IMR-90 (cell line): ENCODE measurements at regions not wholly inside any gene's neighbourhood (a gene's known extent, or its start where the extent isn't known, plus 50 kb on each side); places are given as distances from the start of the nearest gene placed in this dataset.

ENCODE experiments used
- ATAC-seq: fragments of 200-7000 bp; cut with Tn5 transposase; 2 replicates; pipeline ENCODE4 v1.9.1; 2020; ENCODE audit warnings: low read depth, mild to moderate bottlenecking, moderate library complexity
- BruUV-seq: library from RNA; stranded (reverse); fragments of 400-500 nt; replicated peaks from 2 replicates; lab custom pipeline; 2021; lab: Mats Ljungman, UMichigan
- CTCF ChIA-PET: fragments of 300-600 bp; formaldehyde crosslinking; extraction: SDS; loops from one replicate; lab custom pipeline; 2021; ENCODE audit warnings: antibody characterized with exemption; lab: Yijun Ruan, JAX
- POLR2A ChIA-PET: fragments of 300-600 bp; sonication (Branson Sonifier 250); formaldehyde crosslinking; loops from one replicate; lab custom pipeline; 2022; ENCODE audit warnings: antibody characterized with exemption; ENCODE audit not compliant: unreplicated experiment; lab: Charles Lee
- DNase-seq: peaks from one replicate; pipeline ENCODE4 v3.0.0; 2013
- H2AFZ ChIP-seq: replicated peaks from 2 replicates; pipeline ENCODE3; 2013; ENCODE audit warnings: low read length, mild to moderate bottlenecking; ENCODE audit not compliant: poor library complexity
- H2AK5ac ChIP-seq: 2 replicates; pipeline ENCODE4 v1.6.1; 2013; ENCODE audit warnings: low read depth, low read length, inconsistent platforms
- H2AK9ac ChIP-seq: replicated peaks from 2 replicates; pipeline ENCODE3; 2013; ENCODE audit warnings: mild to moderate bottlenecking, low read depth, low read length, moderate library complexity; ENCODE audit not compliant: poor library complexity
- H2BK120ac ChIP-seq: 2 replicates; pipeline ENCODE4 v1.6.1; 2013; ENCODE audit warnings: low read depth, low read length, inconsistent platforms
- H2BK15ac ChIP-seq: 3 replicates; pipeline ENCODE4 v1.6.1; 2013; ENCODE audit warnings: low read depth, low read length, inconsistent platforms
- H2BK20ac ChIP-seq: 2 replicates; pipeline ENCODE4 v1.6.1; 2013; ENCODE audit warnings: low read depth, mild to moderate bottlenecking, inconsistent platforms, low read length, moderate library complexity
- H2BK5ac ChIP-seq: 2 replicates; pipeline ENCODE4 v1.6.1; 2013; ENCODE audit warnings: mild to moderate bottlenecking, low read depth, low read length, inconsistent platforms; ENCODE audit not compliant: poor library complexity, severe bottlenecking
- H3K14ac ChIP-seq: replicated peaks from 2 replicates; pipeline ENCODE4 v1.6.1; 2013; ENCODE audit warnings: low read depth, low read length, inconsistent platforms
- H3K18ac ChIP-seq: 2 replicates; pipeline ENCODE4 v1.6.1; 2013; ENCODE audit warnings: low read depth, low read length, control low read depth
- H3K23ac ChIP-seq: 2 replicates; pipeline ENCODE4 v1.6.1; 2013; ENCODE audit warnings: low read depth, low read length, inconsistent platforms
- H3K27ac ChIP-seq: 2 replicates; pipeline ENCODE4 v1.5.1; 2013; ENCODE audit warnings: mild to moderate bottlenecking, control low read depth, low read length; ENCODE audit not compliant: insufficient read depth
- H3K27me3 ChIP-seq: 2 replicates; pipeline ENCODE4 v1.6.1; 2013; ENCODE audit warnings: low read length; ENCODE audit not compliant: control insufficient read depth, insufficient read depth
- H3K36me3 ChIP-seq: 2 replicates; pipeline ENCODE4 v1.6.1; 2013; ENCODE audit warnings: low read length, mixed read lengths; ENCODE audit not compliant: control insufficient read depth, insufficient read depth
- H3K4ac ChIP-seq: 2 replicates; pipeline ENCODE4 v1.6.1; 2013; ENCODE audit warnings: low read depth, low read length, inconsistent platforms
- H3K4me1 ChIP-seq: 2 replicates; pipeline ENCODE4 v1.6.1; 2013; ENCODE audit warnings: low read length, mixed read lengths; ENCODE audit not compliant: control insufficient read depth, insufficient read depth
- H3K4me2 ChIP-seq: 2 replicates; pipeline ENCODE4 v1.6.1; 2013; ENCODE audit warnings: low read depth, mild to moderate bottlenecking, control low read depth, low read length, moderate library complexity
- H3K4me3 ChIP-seq: 2 replicates; pipeline ENCODE4 v1.5.1; 2013; ENCODE audit warnings: low read depth, mild to moderate bottlenecking, control low read depth, low read length, moderate library complexity; ENCODE audit not compliant: insufficient read depth
- H3K56ac ChIP-seq: 2 replicates; pipeline ENCODE4 v1.6.1; 2013; ENCODE audit warnings: low read length, inconsistent platforms; ENCODE audit not compliant: insufficient read depth; ENCODE audit errors: extremely low read depth
- H3K79me1 ChIP-seq, 2 experiments: 2 replicates each; pipeline ENCODE4 v1.6.1; 2013; ENCODE audit warnings: low read length in 2 of 2, inconsistent platforms in 1 of 2, low read depth in 1 of 2
- H3K9ac ChIP-seq: 2 replicates; pipeline ENCODE4 v1.6.1; 2013; ENCODE audit warnings: low read depth, low read length, control low read depth
- H3K9me1 ChIP-seq: 2 replicates; pipeline ENCODE4 v1.6.1; 2013; ENCODE audit warnings: low read length, inconsistent platforms; ENCODE audit not compliant: insufficient read depth
- H3K9me3 ChIP-seq: 2 replicates; pipeline ENCODE4 v1.6.1; 2013; ENCODE audit warnings: low read length; ENCODE audit not compliant: control insufficient read depth, insufficient read depth
- H4K20me1 ChIP-seq: 2 replicates; pipeline ENCODE4 v1.6.1; 2013; ENCODE audit warnings: low read length, inconsistent platforms; ENCODE audit not compliant: insufficient read depth
- H4K5ac ChIP-seq: 2 replicates; pipeline ENCODE4 v1.6.1; 2013; ENCODE audit warnings: mild to moderate bottlenecking, low read depth, low read length, control low read depth
- H4K8ac ChIP-seq, 2 experiments: 2 replicates each; pipeline ENCODE4 v1.6.1; 2013; ENCODE audit warnings: low read depth in 2 of 2, low read length in 2 of 2, control low read depth in 1 of 2, inconsistent platforms in 1 of 2
- H4K91ac ChIP-seq: 2 replicates; pipeline ENCODE4 v1.6.1; 2013; ENCODE audit warnings: low read depth, low read length, inconsistent platforms; ENCODE audit not compliant: insufficient read depth
- BHLHE40 ChIP-seq: fragments of 150-350 bp; IDR thresholded peaks from 2 replicates; pipeline ENCODE4 v1.6.1; 2016; ENCODE audit warnings: mild to moderate bottlenecking, low read depth, low read length
- CEBPB ChIP-seq: IDR thresholded peaks from 2 replicates; pipeline ENCODE4 v1.6.1; 2012; ENCODE audit warnings: low read depth, low read length, improper control_type of control experiment
- CHD1 ChIP-seq: IDR thresholded peaks from 2 replicates; pipeline ENCODE4 v1.6.1; 2012; ENCODE audit warnings: low read depth, low read length, improper control_type of control experiment
- FOS ChIP-seq: fragments of 150-350 bp; IDR thresholded peaks from 2 replicates; pipeline ENCODE4 v1.6.1; 2016; ENCODE audit warnings: low read depth, low read length
- MAFK ChIP-seq: IDR thresholded peaks from 2 replicates; pipeline ENCODE4 v1.6.1; 2012; ENCODE audit warnings: low read depth, low read length, improper control_type of control experiment
- MAZ ChIP-seq: IDR thresholded peaks from 2 replicates; pipeline ENCODE4 v1.6.1; 2012; ENCODE audit warnings: low read depth, mild to moderate bottlenecking, low read length, improper control_type of control experiment, moderate library complexity, borderline replicate concordance
- MXI1 ChIP-seq: IDR thresholded peaks from 2 replicates; pipeline ENCODE4 v1.6.1; 2012; ENCODE audit warnings: low read depth, mild to moderate bottlenecking, low read length, moderate library complexity, borderline replicate concordance
- NFE2L2 ChIP-seq: fragments of 150-350 bp; IDR thresholded peaks from 2 replicates; pipeline ENCODE4 v1.6.1; 2016; ENCODE audit warnings: low read depth, mild to moderate bottlenecking, low read length
- POLR2A ChIP-seq: IDR thresholded peaks from 2 replicates; pipeline ENCODE4 v1.6.1; 2012; ENCODE audit warnings: mild to moderate bottlenecking, low read depth, low read length
- RAD21 ChIP-seq: IDR thresholded peaks from 2 replicates; pipeline ENCODE4 v1.6.1; 2012; ENCODE audit warnings: low read length, improper control_type of control experiment
- RCOR1 ChIP-seq: IDR thresholded peaks from 2 replicates; pipeline ENCODE4 v1.6.1; 2012; ENCODE audit warnings: mild to moderate bottlenecking, low read length, improper control_type of control experiment; ENCODE audit not compliant: insufficient replicate concordance
- RFX5 ChIP-seq: IDR thresholded peaks from 2 replicates; pipeline ENCODE4 v1.8.0; 2012; ENCODE audit warnings: low read depth, mild to moderate bottlenecking, low read length, moderate library complexity
- SMC3 ChIP-seq: fragments of 150-350 bp; IDR thresholded peaks from 2 replicates; pipeline ENCODE4 v1.6.1; 2016; ENCODE audit warnings: low read depth, mild to moderate bottlenecking, antibody characterized with exemption, low read length, moderate library complexity
- WGBS, 2 experiments: methylation state at CpG; one replicate each; pipeline versions ENCODE4 v1.1.5 to v1.1.7; 2013; ENCODE audit warnings: missing lambda C conversion rate in 2 of 2; ENCODE audit not compliant: insufficient read length in 1 of 2; ENCODE audit errors: extremely low coverage in 2 of 2; 5-methylcytosine and 5-hydroxymethylcytosine counted together
- dilution Hi-C: fragments of 300-500 bp; cut with HindIII; formaldehyde crosslinking; loops from one replicate; pipeline ENCODE4 v1.14.3; 2018; ENCODE audit warnings: low sequenced_read_pairs; ENCODE audit not compliant: unreplicated experiment
- in situ Hi-C: fragments of 300-500 bp; cut with MboI; formaldehyde crosslinking; loops from 3 replicates; pipeline ENCODE4 v1.14.3; 2019; ENCODE audit warnings: low sequenced_read_pairs, inconsistent platforms, mixed read lengths
- intact Hi-C: fragments of 100-400 bp; cut with micrococcal nuclease; formaldehyde crosslinking; loops from 2 replicates; pipeline ENCODE4 v1.10.0; 2022
- TF ChIP-seq, protein P1 (sequence below): conservative IDR thresholded peaks from 2 replicates; pipeline ENCODE4 v1.5.1; 2012; ENCODE audit warnings: mild to moderate bottlenecking, low read depth, low read length, improper control_type of control experiment
- TF ChIP-seq, protein P2 (sequence below): fragments of 150-350 bp; IDR thresholded peaks from 2 replicates; pipeline ENCODE4 v1.6.1; 2016; ENCODE audit warnings: low read depth, mild to moderate bottlenecking, low read length, moderate library complexity, borderline replicate concordance
- TF ChIP-seq, protein P3 (sequence below): fragments of 150-350 bp; IDR thresholded peaks from 2 replicates; pipeline ENCODE4 v1.6.1; 2017; ENCODE audit warnings: mild to moderate bottlenecking, antibody characterized with exemption, low read length, low read depth

DNA sequence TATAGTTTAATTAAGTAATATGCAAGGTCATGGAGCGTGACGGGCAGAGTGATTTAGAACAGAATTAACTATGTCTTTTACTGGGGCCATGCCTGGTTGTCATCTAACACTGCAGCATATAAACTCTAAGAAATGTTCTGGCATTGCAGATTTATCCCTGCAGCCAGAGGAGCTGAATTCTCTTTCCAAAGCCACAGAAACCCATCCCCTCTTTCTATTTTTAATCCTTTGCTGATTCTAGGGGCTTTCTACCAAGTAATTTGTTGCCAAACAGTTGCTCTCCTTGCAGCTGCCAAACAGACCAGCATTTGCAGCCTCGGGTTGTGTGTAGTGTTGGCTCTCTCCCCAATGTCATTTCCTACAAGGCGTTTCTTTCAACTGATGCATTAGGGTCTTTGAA is 243.2 kb upstream of the MON1B start:
- TF ChIP-seq NFE2L2, result no peak
- no peak for TF ChIP-seq RCOR1
- TF ChIP-seq, protein P1, sequence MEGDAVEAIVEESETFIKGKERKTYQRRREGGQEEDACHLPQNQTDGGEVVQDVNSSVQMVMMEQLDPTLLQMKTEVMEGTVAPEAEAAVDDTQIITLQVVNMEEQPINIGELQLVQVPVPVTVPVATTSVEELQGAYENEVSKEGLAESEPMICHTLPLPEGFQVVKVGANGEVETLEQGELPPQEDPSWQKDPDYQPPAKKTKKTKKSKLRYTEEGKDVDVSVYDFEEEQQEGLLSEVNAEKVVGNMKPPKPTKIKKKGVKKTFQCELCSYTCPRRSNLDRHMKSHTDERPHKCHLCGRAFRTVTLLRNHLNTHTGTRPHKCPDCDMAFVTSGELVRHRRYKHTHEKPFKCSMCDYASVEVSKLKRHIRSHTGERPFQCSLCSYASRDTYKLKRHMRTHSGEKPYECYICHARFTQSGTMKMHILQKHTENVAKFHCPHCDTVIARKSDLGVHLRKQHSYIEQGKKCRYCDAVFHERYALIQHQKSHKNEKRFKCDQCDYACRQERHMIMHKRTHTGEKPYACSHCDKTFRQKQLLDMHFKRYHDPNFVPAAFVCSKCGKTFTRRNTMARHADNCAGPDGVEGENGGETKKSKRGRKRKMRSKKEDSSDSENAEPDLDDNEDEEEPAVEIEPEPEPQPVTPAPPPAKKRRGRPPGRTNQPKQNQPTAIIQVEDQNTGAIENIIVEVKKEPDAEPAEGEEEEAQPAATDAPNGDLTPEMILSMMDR, result no peak
- TF ChIP-seq FOS, result no peak
- TF ChIP-seq MAFK, result no peak
- TF ChIP-seq, protein P2, sequence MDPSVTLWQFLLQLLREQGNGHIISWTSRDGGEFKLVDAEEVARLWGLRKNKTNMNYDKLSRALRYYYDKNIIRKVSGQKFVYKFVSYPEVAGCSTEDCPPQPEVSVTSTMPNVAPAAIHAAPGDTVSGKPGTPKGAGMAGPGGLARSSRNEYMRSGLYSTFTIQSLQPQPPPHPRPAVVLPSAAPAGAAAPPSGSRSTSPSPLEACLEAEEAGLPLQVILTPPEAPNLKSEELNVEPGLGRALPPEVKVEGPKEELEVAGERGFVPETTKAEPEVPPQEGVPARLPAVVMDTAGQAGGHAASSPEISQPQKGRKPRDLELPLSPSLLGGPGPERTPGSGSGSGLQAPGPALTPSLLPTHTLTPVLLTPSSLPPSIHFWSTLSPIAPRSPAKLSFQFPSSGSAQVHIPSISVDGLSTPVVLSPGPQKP, result no peak
- TF ChIP-seq BHLHE40, result no peak
- no peak for TF ChIP-seq MXI1
- no peak for TF ChIP-seq POLR2A
- TF ChIP-seq MAZ, result no peak
- TF ChIP-seq RFX5, result no peak
- TF ChIP-seq CHD1, result no peak
- TF ChIP-seq CEBPB, result no peak
- no peak for TF ChIP-seq SMC3
- TF ChIP-seq, protein P3, sequence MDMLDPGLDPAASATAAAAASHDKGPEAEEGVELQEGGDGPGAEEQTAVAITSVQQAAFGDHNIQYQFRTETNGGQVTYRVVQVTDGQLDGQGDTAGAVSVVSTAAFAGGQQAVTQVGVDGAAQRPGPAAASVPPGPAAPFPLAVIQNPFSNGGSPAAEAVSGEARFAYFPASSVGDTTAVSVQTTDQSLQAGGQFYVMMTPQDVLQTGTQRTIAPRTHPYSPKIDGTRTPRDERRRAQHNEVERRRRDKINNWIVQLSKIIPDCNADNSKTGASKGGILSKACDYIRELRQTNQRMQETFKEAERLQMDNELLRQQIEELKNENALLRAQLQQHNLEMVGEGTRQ, result no peak
- no peak for TF ChIP-seq RAD21
- no CpG with 5 or more reads among the region's 4 CpGs for WGBS, 2 experiments
- H4K20me1 ChIP-seq, result no peaks in the 10 kb centered on the region
- no peaks in the 10 kb centered on the region for H3K79me1 ChIP-seq
- no peak overlapping the region for H4K5ac ChIP-seq
- no peaks in the 10 kb centered on the region for H3K9me1 ChIP-seq
- dilution Hi-C loops, result no loop called here
- no peak overlapping the region for H3K14ac ChIP-seq
- no peak overlapping the region for H2BK20ac ChIP-seq
- H3K4ac ChIP-seq, result no peak overlapping the region
- H3K27ac ChIP-seq, result no peak overlapping the region
- in situ Hi-C loops, result no loop called here
- intact Hi-C loops, result no loop called here
- no peak overlapping the region for H2AFZ ChIP-seq
- no peak overlapping the region for H3K18ac ChIP-seq
- no peak overlapping the region for H3K4me3 ChIP-seq
- H2BK120ac ChIP-seq, result no peak overlapping the region
- H2AK5ac ChIP-seq, result no peak overlapping the region
- no peak overlapping the region for H3K56ac ChIP-seq
- no peak overlapping the region for H3K23ac ChIP-seq
- no peak overlapping the region for H2BK15ac ChIP-seq
- no peaks in the 10 kb centered on the region for H3K4me1 ChIP-seq
- no peak overlapping the region for H2AK9ac ChIP-seq
- H3K27me3 ChIP-seq, result no peaks in the 10 kb centered on the region
- ATAC-seq (no peak), DNase-seq (no peak)
- ChIA-PET POLR2A (no interaction called here), CTCF (no interaction called here)
- no peak overlapping the region for H3K4me2 ChIP-seq
- BruUV-seq, result no TSS peak
- no peaks in the 10 kb centered on the region for H3K36me3 ChIP-seq
- H3K9me3 ChIP-seq, result peaks cover 6% of the 10 kb centered on the region; the same call in 1 of the 2 replicates
- no peak overlapping the region for H4K8ac ChIP-seq
- H4K91ac ChIP-seq, result no peak overlapping the region
- H3K9ac ChIP-seq, result no peak overlapping the region
- H2BK5ac ChIP-seq, result no peak overlapping the region
